ENCODE measurements at regions not wholly inside any gene's neighbourhood (a gene's known extent, or its start where the extent isn't known, plus 50 kb on each side); places are given as distances from the start of the nearest gene placed in this dataset.

DNA sequence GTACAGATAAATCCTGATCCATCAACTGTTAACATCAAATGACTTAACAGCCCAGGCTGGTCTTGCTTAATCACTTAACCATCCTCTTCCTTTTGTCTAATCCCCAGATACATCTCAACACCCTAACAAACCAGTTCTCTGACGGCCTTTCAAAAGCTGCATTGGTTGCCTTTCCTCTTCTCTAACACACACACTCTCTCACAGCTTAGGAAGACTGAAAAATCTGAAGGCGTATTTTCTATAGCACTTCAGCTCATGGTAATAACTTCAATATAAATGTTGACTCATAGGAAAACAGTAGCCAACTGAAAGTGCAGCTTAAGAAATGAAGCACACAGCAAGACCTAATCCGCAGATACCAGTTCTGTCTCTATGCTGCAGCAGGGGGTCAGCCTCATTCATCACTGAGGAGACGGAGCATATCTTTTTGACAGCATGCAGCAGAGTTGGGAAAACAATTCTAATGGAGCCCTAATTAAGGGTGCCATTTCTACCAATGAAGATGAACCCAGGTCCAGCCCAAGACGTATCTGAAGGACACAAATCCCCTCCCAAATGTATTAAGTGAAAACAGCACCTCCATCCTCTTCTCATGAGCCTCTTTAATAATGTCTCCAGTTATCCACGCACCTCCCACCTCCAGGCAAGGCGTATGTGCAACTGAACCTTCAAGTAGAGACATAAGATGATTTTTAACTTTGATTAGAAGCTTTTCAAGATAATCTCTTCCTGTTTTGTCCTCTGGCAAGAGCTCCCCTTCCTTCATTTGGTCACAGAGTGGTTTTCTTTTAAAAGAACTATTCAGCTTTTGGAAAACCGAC, 211.7 kb upstream of the NFE2L3 start:
- DNase-seq (ENCODE audit: extremely low read depth, insufficient read length) = no peak

DNA sequence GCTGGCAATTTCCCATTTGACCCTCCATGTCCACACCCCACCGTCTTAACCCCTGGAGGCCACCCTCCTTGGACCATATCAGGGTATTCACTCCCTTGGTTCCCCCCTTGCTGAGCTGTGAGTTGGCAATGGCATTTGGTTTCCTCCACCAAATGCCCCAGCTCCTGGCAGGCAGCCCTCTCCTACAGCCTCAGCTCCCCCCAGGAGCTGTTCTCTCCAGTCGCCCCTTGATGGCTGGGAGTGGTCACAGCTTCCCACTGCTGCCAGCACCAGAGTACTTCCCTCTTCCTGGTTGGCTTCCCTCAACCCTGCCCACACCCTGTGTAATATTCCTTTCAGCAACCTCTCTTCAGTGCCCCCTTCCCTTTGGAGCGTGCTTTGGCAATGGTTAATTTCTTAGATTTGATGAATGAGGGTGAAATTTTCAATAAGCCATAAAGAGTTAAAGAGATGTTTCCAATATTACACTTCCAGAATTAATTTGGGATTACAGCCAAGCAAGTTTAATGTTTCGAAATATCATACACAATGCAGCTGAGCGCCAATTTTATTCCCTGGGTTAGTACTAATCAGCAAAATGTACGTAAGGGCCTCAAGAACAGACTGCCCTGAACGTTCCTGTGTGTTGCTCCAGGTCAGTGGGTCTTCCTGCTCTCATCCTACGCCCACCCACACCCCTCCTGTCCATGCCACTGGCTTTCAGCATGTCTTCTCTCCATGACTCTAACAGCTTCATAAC, 207.1 kb upstream of the NFE2L3 start:
- H3K27me3 ChIP-seq (replicated peaks; ENCODE audit: control insufficient read depth, insufficient read depth, low read length) = no peaks in the 10 kb centered on the region
- no peak for DNase-seq (ENCODE audit: extremely low read depth, insufficient read length)
- TF ChIP-seq, protein P1, sequence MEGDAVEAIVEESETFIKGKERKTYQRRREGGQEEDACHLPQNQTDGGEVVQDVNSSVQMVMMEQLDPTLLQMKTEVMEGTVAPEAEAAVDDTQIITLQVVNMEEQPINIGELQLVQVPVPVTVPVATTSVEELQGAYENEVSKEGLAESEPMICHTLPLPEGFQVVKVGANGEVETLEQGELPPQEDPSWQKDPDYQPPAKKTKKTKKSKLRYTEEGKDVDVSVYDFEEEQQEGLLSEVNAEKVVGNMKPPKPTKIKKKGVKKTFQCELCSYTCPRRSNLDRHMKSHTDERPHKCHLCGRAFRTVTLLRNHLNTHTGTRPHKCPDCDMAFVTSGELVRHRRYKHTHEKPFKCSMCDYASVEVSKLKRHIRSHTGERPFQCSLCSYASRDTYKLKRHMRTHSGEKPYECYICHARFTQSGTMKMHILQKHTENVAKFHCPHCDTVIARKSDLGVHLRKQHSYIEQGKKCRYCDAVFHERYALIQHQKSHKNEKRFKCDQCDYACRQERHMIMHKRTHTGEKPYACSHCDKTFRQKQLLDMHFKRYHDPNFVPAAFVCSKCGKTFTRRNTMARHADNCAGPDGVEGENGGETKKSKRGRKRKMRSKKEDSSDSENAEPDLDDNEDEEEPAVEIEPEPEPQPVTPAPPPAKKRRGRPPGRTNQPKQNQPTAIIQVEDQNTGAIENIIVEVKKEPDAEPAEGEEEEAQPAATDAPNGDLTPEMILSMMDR (IDR thresholded peaks at IDR 0.05; ENCODE audit: insufficient read depth, low read length, poor library complexity, severe bottlenecking) = no peak
- H3K4me3 ChIP-seq (replicated peaks; ENCODE audit: low read depth, low read length) = no peak overlapping the region
- no peaks in the 10 kb centered on the region for H3K36me3 ChIP-seq (ENCODE audit: control insufficient read depth, insufficient read depth, low read length)

More for the DNA sequence above, 211.7 kb upstream of the NFE2L3 start:
- Histone ChIP-seq H3K4me3 (replicated peaks; ENCODE audit: low read depth, low read length) (no peak overlapping the region), H3K27me3 (replicated peaks; ENCODE audit: control insufficient read depth, insufficient read depth, low read length) (no peaks in the 10 kb centered on the region), H3K36me3 (ENCODE audit: control insufficient read depth, insufficient read depth, low read length) (no peaks in the 10 kb centered on the region)
- TF ChIP-seq, protein P1 (IDR thresholded peaks at IDR 0.05; ENCODE audit: insufficient read depth, low read length, poor library complexity, severe bottlenecking) = no peak

DNA sequence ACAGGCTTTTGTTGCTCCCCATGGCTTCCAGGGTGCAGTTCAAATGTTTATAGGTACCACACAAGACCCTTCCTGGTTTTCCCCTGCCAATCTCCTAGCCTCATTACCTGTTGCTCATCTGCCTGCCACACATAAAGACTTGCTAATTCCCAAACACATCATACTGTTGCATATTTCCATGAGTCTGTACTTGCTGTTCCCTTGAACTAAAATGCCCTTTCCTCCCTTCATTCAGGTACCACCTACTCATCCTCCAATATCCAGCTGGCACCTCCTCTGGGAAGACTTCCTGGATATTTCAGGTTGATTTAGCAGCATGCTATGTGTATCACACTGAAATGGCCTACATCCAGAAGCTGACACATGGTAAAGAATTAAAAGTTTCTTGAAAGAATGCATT, 206.4 kb upstream of the NFE2L3 start:
- TF ChIP-seq, protein P1 (IDR thresholded peaks at IDR 0.05; ENCODE audit: insufficient read depth, low read length, poor library complexity, severe bottlenecking) = no peak
- DNase-seq (ENCODE audit: extremely low read depth, insufficient read length) = no peak
- Histone ChIP-seq H3K27me3 (replicated peaks; ENCODE audit: control insufficient read depth, insufficient read depth, low read length) (no peaks in the 10 kb centered on the region), H3K36me3 (ENCODE audit: control insufficient read depth, insufficient read depth, low read length) (no peaks in the 10 kb centered on the region), H3K4me3 (replicated peaks; ENCODE audit: low read depth, low read length) (no peak overlapping the region)

DNA sequence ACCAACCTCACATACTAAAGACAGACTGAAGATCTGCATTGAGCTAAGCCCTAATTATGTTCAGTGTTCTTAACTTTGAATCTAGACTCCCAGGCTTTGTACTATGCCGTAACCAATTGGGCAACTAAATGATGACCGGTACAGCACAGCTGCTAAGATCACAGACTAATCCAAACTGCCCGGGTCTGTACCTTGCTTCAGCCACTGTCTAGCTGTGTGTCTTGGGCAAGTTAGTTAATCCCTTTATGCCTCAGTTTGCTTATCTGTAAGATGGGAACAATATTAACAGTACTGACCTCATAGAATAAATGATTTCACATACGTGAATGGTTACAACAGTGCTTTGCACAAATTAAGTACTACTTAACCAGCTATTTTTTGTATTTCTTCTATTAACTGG, 205.8 kb upstream of the NFE2L3 start:
- H3K36me3 ChIP-seq (ENCODE audit: control insufficient read depth, insufficient read depth, low read length) = no peaks in the 10 kb centered on the region
- H3K27me3 ChIP-seq (replicated peaks; ENCODE audit: control insufficient read depth, insufficient read depth, low read length) = no peaks in the 10 kb centered on the region
- TF ChIP-seq, protein P1 (IDR thresholded peaks at IDR 0.05; ENCODE audit: insufficient read depth, low read length, poor library complexity, severe bottlenecking) = no peak
- no peak overlapping the region for H3K4me3 ChIP-seq (replicated peaks; ENCODE audit: low read depth, low read length)
- no peak for DNase-seq (ENCODE audit: extremely low read depth, insufficient read length)

DNA sequence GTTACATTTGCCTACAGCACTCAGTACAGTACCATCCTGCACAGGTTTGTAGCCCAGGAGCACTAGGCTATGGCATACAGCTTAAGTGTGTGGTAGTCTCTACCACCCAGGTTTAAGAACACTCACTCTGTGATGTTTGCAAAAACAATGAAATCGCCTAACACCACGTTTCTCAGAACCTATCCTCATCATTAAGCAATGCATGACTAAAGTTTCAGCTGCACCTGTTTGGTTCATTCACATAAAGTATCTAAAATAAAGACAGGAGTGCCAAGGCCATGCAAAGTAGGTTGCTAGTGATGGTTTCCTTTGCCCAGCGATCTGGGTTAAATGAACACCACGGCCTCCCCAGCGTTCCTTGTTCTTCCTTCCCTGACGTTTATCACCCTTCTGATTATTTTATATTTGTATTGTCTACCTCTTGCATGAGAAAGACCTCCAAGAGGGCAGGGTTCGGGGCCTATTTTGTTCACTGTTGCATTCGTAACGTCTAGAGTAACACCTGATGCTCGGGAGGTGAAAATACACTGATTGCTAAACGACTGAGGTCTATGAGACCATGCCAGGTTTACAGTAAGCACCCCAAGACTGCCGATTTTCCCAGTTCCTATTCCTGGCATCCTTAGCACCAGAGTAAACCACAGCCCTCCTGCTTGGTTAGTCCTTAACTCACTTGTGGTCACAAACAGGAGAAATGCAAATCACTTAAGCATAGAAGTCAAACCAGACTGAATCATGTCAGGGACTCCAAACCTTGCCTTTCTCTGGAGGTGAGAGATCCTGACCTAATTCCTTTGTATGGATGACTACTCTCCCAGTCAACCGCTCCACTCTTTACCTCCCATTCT, 204.1 kb upstream of the NFE2L3 start:
- H3K27me3 ChIP-seq (replicated peaks; ENCODE audit: control insufficient read depth, insufficient read depth, low read length) = no peaks in the 10 kb centered on the region
- TF ChIP-seq, protein P1 (IDR thresholded peaks at IDR 0.05; ENCODE audit: insufficient read depth, low read length, poor library complexity, severe bottlenecking) = no peak
- peak overlapping the region; percentile 88; the same call in 1 of the 2 replicates for H3K4me3 ChIP-seq (replicated peaks; ENCODE audit: low read depth, low read length)

More for the DNA sequence above, 204.1 kb upstream of the NFE2L3 start:
- H3K36me3 ChIP-seq (ENCODE audit: control insufficient read depth, insufficient read depth, low read length) = no peaks in the 10 kb centered on the region
- no peak for DNase-seq (ENCODE audit: extremely low read depth, insufficient read length)

Data from GM06990 (cell line).